ENCODE measurements at regions not wholly inside any gene's neighbourhood (a gene's known extent, or its start where the extent isn't known, plus 50 kb on each side); places are given as distances from the start of the nearest gene placed in this dataset.

- TF ChIP-seq CTCF (conservative IDR thresholded peaks at IDR 0.05; ENCODE audit: low read depth, low read length) = no peak
- TF ChIP-seq EZH2 (IDR thresholded peaks at IDR 0.05; ENCODE audit: borderline replicate concordance, low read depth, low read length, poor library complexity, severe bottlenecking) = no peak
- Histone ChIP-seq H3K27me3 (replicated peaks; ENCODE audit: insufficient read depth, low read depth, low read length, poor library complexity) (no peaks in the 10 kb centered on the region), H3K9me3 (ENCODE audit: low read depth, low read length, poor library complexity, severe bottlenecking) (no peaks in the 10 kb centered on the region), H3K4me3 (ENCODE audit: low read depth, low read length, poor library complexity, severe bottlenecking) (no peak overlapping the region), H3K4me1 (ENCODE audit: insufficient read depth, low read length, poor library complexity, severe bottlenecking) (no peaks in the 10 kb centered on the region), H3K27ac (ENCODE audit: low read depth, low read length, poor library complexity, severe bottlenecking) (no peak overlapping the region), H3K36me3 (ENCODE audit: insufficient read depth, low read length, poor library complexity, severe bottlenecking) (no peaks in the 10 kb centered on the region)
- ChIA-PET POLR2A (ENCODE audit: low non-redundant PET) (interaction anchor here (0.7 kb wide), 1 partner anchor 1940 kb away, joined by 5 read pairs; no protein-coding TSS in a partner anchor), CTCF (no interaction called here)
- BruUV-seq (replicated peaks) = no TSS peak
- intact Hi-C loops (cut with micrococcal nuclease; ENCODE audit: unreplicated experiment) = no loop called here
- DNase-seq (ENCODE audit: low spot score) = no peak
Measured at GRCh38 chr11:69907611-69908010, 88.4 kb upstream of the FGF3 start.

- Histone ChIP-seq H3K27ac (ENCODE audit: low read depth, low read length, poor library complexity, severe bottlenecking) (no peak overlapping the region), H3K9me3 (ENCODE audit: low read depth, low read length, poor library complexity, severe bottlenecking) (no peaks in the 10 kb centered on the region), H3K36me3 (ENCODE audit: insufficient read depth, low read length, poor library complexity, severe bottlenecking) (no peaks in the 10 kb centered on the region), H3K4me1 (ENCODE audit: insufficient read depth, low read length, poor library complexity, severe bottlenecking) (no peaks in the 10 kb centered on the region), H3K4me3 (ENCODE audit: low read depth, low read length, poor library complexity, severe bottlenecking) (no peak overlapping the region), H3K27me3 (replicated peaks; ENCODE audit: insufficient read depth, low read depth, low read length, poor library complexity) (no peaks in the 10 kb centered on the region)
- no TSS peak for BruUV-seq (replicated peaks)
- TF ChIP-seq EZH2 (IDR thresholded peaks at IDR 0.05; ENCODE audit: borderline replicate concordance, low read depth, low read length, poor library complexity, severe bottlenecking) (no peak), CTCF (conservative IDR thresholded peaks at IDR 0.05; ENCODE audit: low read depth, low read length) (no peak)
- DNase-seq (ENCODE audit: low spot score) = no peak
- CTCF ChIA-PET = interaction anchor here (0.5 kb wide), 1 partner anchor 9 kb away, joined by 3 read pairs; no protein-coding TSS in a partner anchor
- intact Hi-C loops (cut with micrococcal nuclease; ENCODE audit: unreplicated experiment) = no loop called here
- POLR2A ChIA-PET (ENCODE audit: low non-redundant PET) = no interaction called here
Measured at GRCh38 chr11:69908511-69909220, 89.5 kb upstream of the FGF3 start.

- peak; percentile 93 for TF ChIP-seq CTCF (conservative IDR thresholded peaks at IDR 0.05; ENCODE audit: low read depth, low read length)
- no peak for TF ChIP-seq EZH2 (IDR thresholded peaks at IDR 0.05; ENCODE audit: borderline replicate concordance, low read depth, low read length, poor library complexity, severe bottlenecking)
- peak; percentile 35 for DNase-seq (ENCODE audit: low spot score)
- BruUV-seq (replicated peaks) = no TSS peak
- Histone ChIP-seq H3K9me3 (ENCODE audit: low read depth, low read length, poor library complexity, severe bottlenecking) (no peaks in the 10 kb centered on the region), H3K27ac (ENCODE audit: low read depth, low read length, poor library complexity, severe bottlenecking) (no peak overlapping the region), H3K27me3 (replicated peaks; ENCODE audit: insufficient read depth, low read depth, low read length, poor library complexity) (no peaks in the 10 kb centered on the region), H3K4me3 (ENCODE audit: low read depth, low read length, poor library complexity, severe bottlenecking) (no peak overlapping the region), H3K4me1 (ENCODE audit: insufficient read depth, low read length, poor library complexity, severe bottlenecking) (no peaks in the 10 kb centered on the region), H3K36me3 (ENCODE audit: insufficient read depth, low read length, poor library complexity, severe bottlenecking) (no peaks in the 10 kb centered on the region)
- intact Hi-C loops (cut with micrococcal nuclease; ENCODE audit: unreplicated experiment) = no loop called here
- ChIA-PET POLR2A (ENCODE audit: low non-redundant PET) (interaction anchor here (0.7 kb wide), 1 partner anchor 291 kb away, joined by 3 read pairs; no protein-coding TSS in a partner anchor), CTCF (interaction anchor here (1.0 to 1.7 kb wide), 3 partner anchors 8 to 192 kb away, joined by 3 to 6 read pairs (median 3); no protein-coding TSS in a partner anchor)
Measured at GRCh38 chr11:69909561-69910518, 90.6 kb upstream of the FGF3 start.

All from A673 (cell line).